ENCODE measurements at regions not wholly inside any gene's neighbourhood (a gene's known extent, or its start where the extent isn't known, plus 50 kb on each side); places are given as distances from the start of the nearest gene placed in this dataset.

DNA sequence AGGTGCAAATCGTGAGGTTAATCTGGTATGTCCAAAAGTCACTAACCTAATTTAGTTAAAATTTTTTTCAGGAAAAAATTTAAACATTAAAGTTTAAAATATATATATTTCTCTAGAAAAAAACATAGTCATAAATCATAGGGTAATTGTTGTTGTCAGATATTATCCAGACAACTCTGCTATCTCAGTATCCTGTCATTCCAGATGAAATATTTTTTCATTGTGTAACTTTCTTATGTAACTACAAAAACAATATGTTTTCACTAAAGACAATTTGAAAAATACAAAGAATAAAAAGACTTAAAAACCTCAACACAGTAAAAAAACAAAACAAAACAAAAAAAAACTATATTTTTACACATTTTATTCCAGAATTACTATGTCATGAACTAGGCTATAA, 57.6 kb downstream of the TENT5A start:
- no peak overlapping the region for H3K27ac ChIP-seq (ENCODE audit: extremely low read depth, low read depth, low read length)
- no peaks in the 10 kb centered on the region for H3K9me3 ChIP-seq (ENCODE audit: control insufficient read depth, insufficient read depth, low read depth, low read length)
- POLR2A ChIA-PET = no interaction called here
- peaks cover 8% of the 10 kb centered on the region; the same call in 1 of the 2 replicates for H3K4me1 ChIP-seq (ENCODE audit: control insufficient read depth, insufficient read depth, low read length)
- CTCF ChIA-PET = no interaction called here
- no peak overlapping the region for H3K4me3 ChIP-seq (ENCODE audit: low read depth, low read length)
- no peaks in the 10 kb centered on the region for H3K36me3 ChIP-seq (ENCODE audit: control insufficient read depth in 2 of 2, insufficient read depth in 1 of 2, low read length in 2 of 2)
- TF ChIP-seq ZNF366 (tag by site-specific recombination; conservative IDR thresholded peaks at IDR 0.05) (no peak), MYNN (tag by site-specific recombination; IDR thresholded peaks at IDR 0.05; ENCODE audit: borderline replicate concordance) (no peak), ZNF571 (tag by site-specific recombination; IDR thresholded peaks at IDR 0.05) (no peak), ZFP3 (tag by site-specific recombination; IDR thresholded peaks at IDR 0.05; ENCODE audit: low read depth) (no peak), ZNF530 (tag by site-specific recombination; IDR thresholded peaks at IDR 0.05; ENCODE audit: low read depth) (no peak), PATZ1 (tag by site-specific recombination; IDR thresholded peaks at IDR 0.05) (no peak), PRDM10 (tag by site-specific recombination; IDR thresholded peaks at IDR 0.05) (no peak), ZSCAN4 (tag by site-specific recombination; IDR thresholded peaks at IDR 0.05) (no peak), RBAK (tag by site-specific recombination; IDR thresholded peaks at IDR 0.05) (no peak), ZNF555 (tag by site-specific recombination; conservative IDR thresholded peaks at IDR 0.05) (no peak), ZNF558 (tag by site-specific recombination; IDR thresholded peaks at IDR 0.05) (no peak), HOXC10 (CRISPR knock-in tag; IDR thresholded peaks at IDR 0.05) (no peak), GLI4 (tag by site-specific recombination; IDR thresholded peaks at IDR 0.05) (no peak), ZNF148 (tag by site-specific recombination; IDR thresholded peaks at IDR 0.05; ENCODE audit: borderline replicate concordance) (no peak), ZNF10 (tag by site-specific recombination; IDR thresholded peaks at IDR 0.05) (no peak)
- TF ChIP-seq, protein P1, sequence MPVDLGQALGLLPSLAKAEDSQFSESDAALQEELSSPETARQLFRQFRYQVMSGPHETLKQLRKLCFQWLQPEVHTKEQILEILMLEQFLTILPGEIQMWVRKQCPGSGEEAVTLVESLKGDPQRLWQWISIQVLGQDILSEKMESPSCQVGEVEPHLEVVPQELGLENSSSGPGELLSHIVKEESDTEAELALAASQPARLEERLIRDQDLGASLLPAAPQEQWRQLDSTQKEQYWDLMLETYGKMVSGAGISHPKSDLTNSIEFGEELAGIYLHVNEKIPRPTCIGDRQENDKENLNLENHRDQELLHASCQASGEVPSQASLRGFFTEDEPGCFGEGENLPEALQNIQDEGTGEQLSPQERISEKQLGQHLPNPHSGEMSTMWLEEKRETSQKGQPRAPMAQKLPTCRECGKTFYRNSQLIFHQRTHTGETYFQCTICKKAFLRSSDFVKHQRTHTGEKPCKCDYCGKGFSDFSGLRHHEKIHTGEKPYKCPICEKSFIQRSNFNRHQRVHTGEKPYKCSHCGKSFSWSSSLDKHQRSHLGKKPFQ (tag by site-specific recombination; IDR thresholded peaks at IDR 0.05) = no peak
- TF ChIP-seq, protein P2, sequence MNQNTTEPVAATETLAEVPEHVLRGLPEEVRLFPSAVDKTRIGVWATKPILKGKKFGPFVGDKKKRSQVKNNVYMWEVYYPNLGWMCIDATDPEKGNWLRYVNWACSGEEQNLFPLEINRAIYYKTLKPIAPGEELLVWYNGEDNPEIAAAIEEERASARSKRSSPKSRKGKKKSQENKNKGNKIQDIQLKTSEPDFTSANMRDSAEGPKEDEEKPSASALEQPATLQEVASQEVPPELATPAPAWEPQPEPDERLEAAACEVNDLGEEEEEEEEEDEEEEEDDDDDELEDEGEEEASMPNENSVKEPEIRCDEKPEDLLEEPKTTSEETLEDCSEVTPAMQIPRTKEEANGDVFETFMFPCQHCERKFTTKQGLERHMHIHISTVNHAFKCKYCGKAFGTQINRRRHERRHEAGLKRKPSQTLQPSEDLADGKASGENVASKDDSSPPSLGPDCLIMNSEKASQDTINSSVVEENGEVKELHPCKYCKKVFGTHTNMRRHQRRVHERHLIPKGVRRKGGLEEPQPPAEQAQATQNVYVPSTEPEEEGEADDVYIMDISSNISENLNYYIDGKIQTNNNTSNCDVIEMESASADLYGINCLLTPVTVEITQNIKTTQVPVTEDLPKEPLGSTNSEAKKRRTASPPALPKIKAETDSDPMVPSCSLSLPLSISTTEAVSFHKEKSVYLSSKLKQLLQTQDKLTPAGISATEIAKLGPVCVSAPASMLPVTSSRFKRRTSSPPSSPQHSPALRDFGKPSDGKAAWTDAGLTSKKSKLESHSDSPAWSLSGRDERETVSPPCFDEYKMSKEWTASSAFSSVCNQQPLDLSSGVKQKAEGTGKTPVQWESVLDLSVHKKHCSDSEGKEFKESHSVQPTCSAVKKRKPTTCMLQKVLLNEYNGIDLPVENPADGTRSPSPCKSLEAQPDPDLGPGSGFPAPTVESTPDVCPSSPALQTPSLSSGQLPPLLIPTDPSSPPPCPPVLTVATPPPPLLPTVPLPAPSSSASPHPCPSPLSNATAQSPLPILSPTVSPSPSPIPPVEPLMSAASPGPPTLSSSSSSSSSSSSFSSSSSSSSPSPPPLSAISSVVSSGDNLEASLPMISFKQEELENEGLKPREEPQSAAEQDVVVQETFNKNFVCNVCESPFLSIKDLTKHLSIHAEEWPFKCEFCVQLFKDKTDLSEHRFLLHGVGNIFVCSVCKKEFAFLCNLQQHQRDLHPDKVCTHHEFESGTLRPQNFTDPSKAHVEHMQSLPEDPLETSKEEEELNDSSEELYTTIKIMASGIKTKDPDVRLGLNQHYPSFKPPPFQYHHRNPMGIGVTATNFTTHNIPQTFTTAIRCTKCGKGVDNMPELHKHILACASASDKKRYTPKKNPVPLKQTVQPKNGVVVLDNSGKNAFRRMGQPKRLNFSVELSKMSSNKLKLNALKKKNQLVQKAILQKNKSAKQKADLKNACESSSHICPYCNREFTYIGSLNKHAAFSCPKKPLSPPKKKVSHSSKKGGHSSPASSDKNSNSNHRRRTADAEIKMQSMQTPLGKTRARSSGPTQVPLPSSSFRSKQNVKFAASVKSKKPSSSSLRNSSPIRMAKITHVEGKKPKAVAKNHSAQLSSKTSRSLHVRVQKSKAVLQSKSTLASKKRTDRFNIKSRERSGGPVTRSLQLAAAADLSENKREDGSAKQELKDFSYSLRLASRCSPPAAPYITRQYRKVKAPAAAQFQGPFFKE (tag by site-specific recombination; IDR thresholded peaks at IDR 0.05; ENCODE audit: borderline replicate concordance) = no peak
